Mesothelial cell of epicardium (in vitro differentiated cells): ENCODE measurements at regions not wholly inside any gene's neighbourhood (a gene's known extent, or its start where the extent isn't known, plus 50 kb on each side); places are given as distances from the start of the nearest gene placed in this dataset.
"Not testable (repeated sequence)": the region's sequence is repeated elsewhere in the genome, so short reads cannot be mapped to it uniquely, and the experiment has no call there.

Source experiments
- DNase-seq, 2 experiments: peaks; one replicate each; pipeline ENCODE4 v3.0.0; 2021; ENCODE audit warnings: low spot score in 2 of 2; ENCODE audit not compliant: unreplicated experiment in 2 of 2
- H3K27ac Mint-ChIP-seq: 2 replicates; pipeline ENCODE4 v1.8.0; 2021; ENCODE audit warnings: mixed read lengths
- H3K27me3 Mint-ChIP-seq: 2 replicates; pipeline ENCODE4 v1.8.0; 2021; ENCODE audit warnings: low read depth, mixed read lengths
- H3K36me3 Mint-ChIP-seq: 2 replicates; pipeline ENCODE4 v1.8.0; 2021; ENCODE audit warnings: mixed read lengths
- H3K4me1 Mint-ChIP-seq: 2 replicates; pipeline ENCODE4 v1.8.0; 2021; ENCODE audit warnings: mixed read lengths
- H3K4me3 Mint-ChIP-seq: 2 replicates; pipeline ENCODE4 v1.8.0; 2021; ENCODE audit warnings: mild to moderate bottlenecking, moderate library complexity, mixed read lengths
- H3K9me3 Mint-ChIP-seq: 2 replicates; pipeline ENCODE4 v1.8.0; 2021; ENCODE audit warnings: mixed read lengths
- CTCF ChIP-seq: fragments of 200-600 bp; sonication (generic); IDR thresholded peaks from one replicate; pipeline ENCODE4 v1.5.0; 2021; ENCODE audit warnings: antibody characterized with exemption; ENCODE audit not compliant: unreplicated experiment

- no peak for DNase-seq
- H3K27ac Mint-ChIP-seq, result no peak overlapping the region
- H3K9me3 Mint-ChIP-seq, result peaks cover 15% of the 10 kb centered on the region
- peaks cover 2% of the 10 kb centered on the region for H3K36me3 Mint-ChIP-seq
- no peak for TF ChIP-seq CTCF
- no peak overlapping the region for H3K4me3 Mint-ChIP-seq
- peaks cover 6% of the 10 kb centered on the region for H3K4me1 Mint-ChIP-seq
- no peaks in the 10 kb centered on the region for H3K27me3 Mint-ChIP-seq
Measured at GRCh38 chr4:83732114-83732635, 196.3 kb downstream of the GPAT3 start.

GRCh38 chr4:83731609-83732008 lies 195.7 kb downstream of the GPAT3 start:
- no peaks in the 10 kb centered on the region for H3K27me3 Mint-ChIP-seq
- H3K4me3 Mint-ChIP-seq, result no peak overlapping the region
- peaks cover 15% of the 10 kb centered on the region for H3K9me3 Mint-ChIP-seq
- no peak overlapping the region for H3K27ac Mint-ChIP-seq
- H3K36me3 Mint-ChIP-seq, result peaks cover 2% of the 10 kb centered on the region
- H3K4me1 Mint-ChIP-seq, result peaks cover 6% of the 10 kb centered on the region
- TF ChIP-seq CTCF, result no peak
- DNase-seq, result no peak

DNA sequence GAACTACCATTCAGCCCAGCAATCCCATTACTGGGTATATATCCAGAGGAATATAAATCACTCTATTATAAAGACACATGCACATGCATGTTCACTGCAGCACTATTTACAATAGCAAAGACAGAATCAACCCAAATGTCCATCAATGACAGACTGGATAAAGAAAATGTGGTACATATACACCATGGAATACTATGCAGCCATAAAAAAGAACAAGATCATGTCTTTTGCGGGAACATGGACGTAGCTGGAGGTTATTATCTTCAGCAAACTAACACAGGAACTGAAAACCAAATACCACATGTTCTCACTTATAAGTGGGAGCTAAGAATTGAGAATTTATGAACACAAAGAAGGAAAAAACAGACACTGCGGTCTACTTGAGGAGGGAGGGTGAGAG lies 195.1 kb downstream of the GPAT3 start:
- not testable (repeated sequence) for H3K36me3 Mint-ChIP-seq, H3K4me1 Mint-ChIP-seq, H3K27me3 Mint-ChIP-seq, DNase-seq, H3K27ac Mint-ChIP-seq, H3K4me3 Mint-ChIP-seq
- peaks cover 15% of the 10 kb centered on the region for H3K9me3 Mint-ChIP-seq

DNA sequence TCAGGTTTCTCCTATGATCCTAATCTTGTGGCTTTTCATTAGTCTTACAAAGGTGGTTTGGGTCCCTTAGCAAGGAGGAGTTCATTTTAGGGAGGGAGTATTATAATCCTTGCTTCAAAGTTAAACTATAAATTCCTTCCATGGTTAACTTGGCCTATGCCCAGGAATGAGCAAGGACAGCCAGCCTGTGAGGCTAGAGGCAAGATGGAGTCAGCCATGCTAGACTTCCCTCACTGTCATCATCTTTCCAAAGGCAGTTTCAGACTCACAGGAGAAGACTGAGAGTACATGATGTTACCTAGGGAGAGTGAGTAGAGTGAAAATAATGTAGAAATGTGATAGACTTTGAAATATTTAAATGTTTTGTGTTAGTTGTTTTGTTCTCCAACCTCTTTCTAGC lies 192.3 kb downstream of the GPAT3 start:
- Mint-ChIP-seq H3K4me3 (no peak overlapping the region), H3K27ac (no peak overlapping the region), H3K4me1 (peaks cover 3% of the 10 kb centered on the region), H3K27me3 (no peaks in the 10 kb centered on the region), H3K36me3 (peaks cover 2% of the 10 kb centered on the region), H3K9me3 (peaks cover 15% of the 10 kb centered on the region)
- DNase-seq, result no peak
- TF ChIP-seq CTCF, result no peak

DNA sequence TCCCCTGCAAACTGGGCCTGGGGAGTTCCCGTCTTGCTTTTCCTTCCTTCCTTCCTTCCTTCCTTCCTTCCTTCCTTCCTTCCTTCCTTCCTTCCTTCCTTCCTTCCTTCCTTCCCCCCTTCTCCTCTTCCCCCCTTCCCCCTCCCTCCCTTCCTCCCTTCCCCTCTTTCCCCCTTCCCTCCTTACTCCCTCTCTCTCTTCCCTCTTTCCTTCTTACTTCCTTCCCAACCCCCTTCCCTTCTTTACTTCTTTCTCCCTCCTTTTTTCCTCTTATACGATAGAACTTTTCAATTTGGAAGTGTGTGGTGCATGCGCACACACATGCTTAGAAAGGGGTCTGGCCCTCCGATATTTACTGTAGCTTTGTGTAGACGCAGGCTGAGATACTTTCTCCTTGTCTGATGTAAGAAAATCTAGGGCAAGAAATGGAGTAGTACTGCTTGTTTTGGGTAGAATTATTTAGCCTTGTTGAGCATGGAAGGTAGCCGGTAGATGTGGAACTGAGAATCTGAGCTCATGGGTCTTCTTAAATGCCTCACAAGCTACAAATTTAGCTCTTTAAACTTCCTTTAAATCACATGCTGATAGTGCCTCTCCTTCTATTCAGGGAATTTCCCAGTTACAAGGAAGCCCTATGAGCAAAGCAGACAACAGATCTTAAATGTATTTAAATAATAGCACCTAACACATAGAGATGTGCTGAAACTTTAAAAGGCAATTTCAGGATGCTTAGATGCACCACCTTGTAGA lies 189.6 kb downstream of the GPAT3 start:
- H3K9me3 Mint-ChIP-seq, result peaks cover 14% of the 10 kb centered on the region
- no peak overlapping the region for H3K4me3 Mint-ChIP-seq
- no peak overlapping the region for H3K27ac Mint-ChIP-seq
- no peak for DNase-seq
- H3K36me3 Mint-ChIP-seq, result peaks cover 2% of the 10 kb centered on the region
- no peaks in the 10 kb centered on the region for H3K27me3 Mint-ChIP-seq
- peaks cover 3% of the 10 kb centered on the region for H3K4me1 Mint-ChIP-seq
- TF ChIP-seq CTCF, result no peak

DNA sequence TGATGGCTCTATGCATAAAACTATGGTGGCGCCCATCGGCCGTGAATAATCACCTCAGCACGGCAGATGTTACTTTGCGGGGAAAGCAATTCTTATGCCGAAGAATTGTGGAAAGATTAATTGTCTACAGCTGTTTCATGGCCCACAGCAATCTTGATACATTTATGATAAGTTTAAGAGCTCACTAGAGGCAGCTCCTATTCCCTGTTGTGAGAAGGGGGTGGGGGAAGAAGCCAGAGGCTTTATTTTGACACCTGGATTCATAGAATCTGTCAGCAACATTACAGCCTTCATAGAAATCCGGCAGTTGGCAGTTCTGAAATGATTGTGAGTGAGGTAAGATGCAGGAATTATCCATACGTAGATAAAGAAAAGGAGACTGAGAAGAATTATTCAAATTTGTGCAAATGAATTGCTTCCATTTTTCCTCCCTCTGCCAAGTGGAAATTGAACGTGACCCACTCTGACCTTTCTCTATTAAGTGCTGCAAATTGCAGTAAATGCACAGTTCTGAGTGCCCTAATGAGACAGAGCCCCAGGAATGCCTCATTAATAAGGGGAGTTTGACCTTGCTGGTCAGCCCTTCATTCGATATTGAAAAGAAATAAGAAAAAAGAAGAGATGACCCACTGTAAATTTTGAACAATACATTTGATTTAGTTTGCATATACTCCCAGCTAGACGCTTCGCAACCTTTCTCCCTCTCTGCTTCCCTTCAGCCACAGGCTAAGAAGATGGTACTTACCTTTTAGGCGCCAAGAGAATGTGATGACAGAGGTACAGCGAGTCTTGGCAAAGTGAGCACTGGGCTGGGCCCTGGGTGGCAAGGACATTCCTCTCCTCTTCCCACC lies 188.8 kb downstream of the GPAT3 start:
- no peak for TF ChIP-seq CTCF
- Mint-ChIP-seq H3K4me3 (no peak overlapping the region), H3K36me3 (no peaks in the 10 kb centered on the region)

More for the DNA sequence above, 188.8 kb downstream of the GPAT3 start:
- H3K27ac Mint-ChIP-seq, result no peak overlapping the region
- peaks cover 3% of the 10 kb centered on the region for H3K4me1 Mint-ChIP-seq
- DNase-seq, result no peak
- H3K9me3 Mint-ChIP-seq, result peaks cover 6% of the 10 kb centered on the region
- H3K27me3 Mint-ChIP-seq, result no peaks in the 10 kb centered on the region
